ENCODE measurements at regions not wholly inside any gene's neighbourhood (a gene's known extent, or its start where the extent isn't known, plus 50 kb on each side); places are given as distances from the start of the nearest gene placed in this dataset.

DNA sequence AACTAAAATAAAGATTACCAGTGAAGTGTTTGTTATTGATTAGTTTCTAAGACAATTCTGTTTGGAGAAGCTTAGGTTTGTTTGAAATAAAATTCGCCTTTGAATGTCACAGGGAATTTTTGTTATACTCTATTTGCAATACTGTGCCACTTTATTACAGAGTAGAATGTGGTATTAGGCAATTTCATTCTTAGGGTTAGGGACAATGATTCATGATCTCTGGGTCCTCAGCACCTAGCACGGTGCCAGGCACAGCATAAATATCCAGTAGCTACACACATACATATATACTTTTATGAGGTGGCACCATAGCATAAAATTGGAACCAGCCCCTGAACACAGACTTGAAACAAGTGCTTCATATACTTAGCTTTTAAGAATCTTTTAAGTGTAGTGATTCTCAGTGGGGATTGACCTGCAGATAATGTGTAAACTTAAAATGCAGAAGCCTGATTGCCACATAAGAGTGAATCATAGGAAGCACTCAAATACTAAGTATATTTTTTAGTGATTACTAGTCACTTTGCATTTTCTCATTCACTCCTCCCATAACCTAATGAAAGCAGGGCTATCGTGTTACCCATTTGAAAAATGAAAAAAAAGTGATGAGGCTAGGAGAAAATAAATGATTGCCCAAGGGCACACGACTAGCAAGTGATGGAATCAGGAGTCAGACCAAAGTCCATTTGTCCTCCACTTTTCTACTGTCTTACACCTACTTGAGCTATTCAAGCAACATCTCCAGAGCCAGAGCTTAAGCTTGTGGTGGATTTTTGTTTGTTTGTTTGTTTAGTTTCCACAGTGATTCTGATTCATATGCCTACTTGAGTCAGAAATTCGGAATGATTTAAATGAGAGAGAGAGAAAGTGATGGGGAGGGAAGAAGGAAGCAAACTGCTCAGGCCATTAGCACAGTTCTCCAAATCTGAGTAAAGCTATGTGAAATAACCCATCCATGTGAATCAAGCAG lies 366.0 kb upstream of the FGF13 start:
- ChIA-PET CTCF (ENCODE audit: low intra/inter-chr PET ratio) (interaction anchor here (0.6 kb wide), 1 partner anchor 37 kb away, joined by 3 read pairs; no protein-coding TSS in a partner anchor), POLR2A (no interaction called here)
- H2AFZ ChIP-seq (ENCODE audit: low read depth, low read length): no peak overlapping the region
- intact Hi-C loops (cut with micrococcal nuclease) (no loop called here), in situ Hi-C loops (cut with MboI) (no loop called here)
- no peaks in the 10 kb centered on the region for H3K9me1 ChIP-seq (ENCODE audit: control insufficient read depth, insufficient read depth, low read length)
- WGBS (ENCODE audit: insufficient coverage, low coverage, missing lambda C conversion rate): 4% methylated on average over 5 of the region's 5 CpGs
- no peak overlapping the region for H3K4me2 ChIP-seq (ENCODE audit: insufficient read depth, low read length)
- no peak for TF ChIP-seq JUN (IDR thresholded peaks at IDR 0.05; ENCODE audit: borderline replicate concordance, low read depth, low read length)
- TF ChIP-seq JUN (CRISPR knock-in tag; IDR thresholded peaks at IDR 0.05; ENCODE audit: borderline replicate concordance): no peak
- no peak for TF ChIP-seq BRD4 (IDR thresholded peaks at IDR 0.05)
- FAIRE-seq: no peak
- H3K27me3 ChIP-seq (ENCODE audit: control insufficient read depth in 2 of 2, insufficient read depth in 2 of 2, low read length in 2 of 2): no peaks in the 10 kb centered on the region; a peak in 1 of 5 replicates
- no peaks in the 10 kb centered on the region for H3K79me2 ChIP-seq (ENCODE audit: control insufficient read depth, insufficient read depth, low read length)
- BruUV-seq (replicated peaks): no TSS peak
- ATAC-seq: no peak
- no peaks in the 10 kb centered on the region for H4K20me1 ChIP-seq (replicated peaks; ENCODE audit: control insufficient read depth, insufficient read depth, low read length)
- DNase-seq (ENCODE audit: extremely low read depth in 1 of 4, low spot score in 3 of 4): no peak
- H3K9ac ChIP-seq (ENCODE audit: insufficient read depth in 1 of 2, low read depth in 2 of 2, low read length in 2 of 2): no peak overlapping the region
- no peaks in the 10 kb centered on the region for H3K9me3 ChIP-seq (replicated peaks; ENCODE audit: control insufficient read depth, insufficient read depth, low read depth, low read length)
- no peak overlapping the region for H3K4me3 ChIP-seq
- H3K36me3 ChIP-seq (ENCODE audit: control insufficient read depth, insufficient read depth, low read length): no peaks in the 10 kb centered on the region
- no peaks in the 10 kb centered on the region for H3K4me1 ChIP-seq (replicated peaks in 1 of 2; ENCODE audit: control insufficient read depth in 2 of 2, insufficient read depth in 2 of 2, low read length in 2 of 2)
- no peak overlapping the region for H3K27ac ChIP-seq (ENCODE audit: extremely low read depth, low read depth, low read length)

DNA sequence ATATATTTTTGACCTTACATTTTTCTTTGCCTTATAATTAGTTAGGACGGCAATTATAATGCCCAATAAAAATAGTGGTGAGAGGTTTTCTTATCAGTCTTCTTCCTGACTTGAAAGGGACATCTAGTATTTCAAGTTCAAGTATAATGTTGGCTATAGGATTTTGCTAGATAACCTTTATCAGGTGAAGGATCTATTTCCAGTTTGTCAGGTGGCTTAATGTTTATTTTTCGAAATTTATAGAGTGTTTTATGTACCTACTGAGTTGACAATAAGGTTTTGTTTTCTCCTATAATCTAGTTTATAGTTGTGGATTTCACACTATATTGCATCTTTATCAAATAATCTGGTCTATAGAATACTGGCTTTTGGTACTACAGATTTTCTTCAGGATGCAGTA lies 351.8 kb upstream of the FGF13 start:
- ChIA-PET POLR2A (no interaction called here), CTCF (ENCODE audit: low intra/inter-chr PET ratio) (no interaction called here)
- no TSS peak for BruUV-seq (replicated peaks)
- Histone ChIP-seq H3K27me3 (ENCODE audit: control insufficient read depth in 2 of 2, insufficient read depth in 2 of 2, low read length in 2 of 2) (no peaks in the 10 kb centered on the region), H3K4me3 (no peak overlapping the region), H3K4me1 (replicated peaks in 1 of 2; ENCODE audit: control insufficient read depth in 2 of 2, insufficient read depth in 2 of 2, low read length in 2 of 2) (no peaks in the 10 kb centered on the region), H3K9ac (ENCODE audit: insufficient read depth in 1 of 2, low read depth in 2 of 2, low read length in 2 of 2) (no peak overlapping the region), H4K20me1 (replicated peaks; ENCODE audit: control insufficient read depth, insufficient read depth, low read length) (no peaks in the 10 kb centered on the region), H2AFZ (ENCODE audit: low read depth, low read length) (no peak overlapping the region), H3K9me3 (replicated peaks; ENCODE audit: control insufficient read depth, insufficient read depth, low read depth, low read length) (no peaks in the 10 kb centered on the region), H3K36me3 (ENCODE audit: control insufficient read depth, insufficient read depth, low read length) (no peaks in the 10 kb centered on the region), H3K4me2 (ENCODE audit: insufficient read depth, low read length) (no peak overlapping the region), H3K27ac (ENCODE audit: extremely low read depth, low read depth, low read length) (no peak overlapping the region), H3K9me1 (ENCODE audit: control insufficient read depth, insufficient read depth, low read length) (no peaks in the 10 kb centered on the region), H3K79me2 (ENCODE audit: control insufficient read depth, insufficient read depth, low read length) (no peaks in the 10 kb centered on the region)
- intact Hi-C loops (cut with micrococcal nuclease): no loop called here
- DNase-seq (ENCODE audit: extremely low read depth in 1 of 4, low spot score in 3 of 4): no peak
- in situ Hi-C loops (cut with MboI): no loop called here
- FAIRE-seq: no peak
- ATAC-seq: no peak
- TF ChIP-seq FOXJ2 (tag; IDR thresholded peaks at IDR 0.05) (no peak), SMARCC2 (IDR thresholded peaks at IDR 0.05; ENCODE audit: low read depth) (no peak)
- WGBS (ENCODE audit: insufficient coverage, low coverage, missing lambda C conversion rate): 3% methylated on average over 2 of the region's 2 CpGs
